CD4-positive, alpha-beta T cell treated with Interleukin-2 at 100 ng/mL for 4 hours (primary cell): ENCODE measurements at regions not wholly inside any gene's neighbourhood (a gene's known extent, or its start where the extent isn't known, plus 50 kb on each side); places are given as distances from the start of the nearest gene placed in this dataset.
"Not testable (repeated sequence)": the region's sequence is repeated elsewhere in the genome, so short reads cannot be mapped to it uniquely, and the experiment has no call there.

ENCODE experiments used
- DNase-seq: peaks from one replicate; pipeline ENCODE4 v3.0.0-alpha.2; 2020; ENCODE audit warnings: low spot score

GRCh38 chr14:84080944-84081343 lies 1449.0 kb upstream of the FLRT2 start:
- DNase-seq = no peak

GRCh38 chr14:84084056-84084630 lies 1445.8 kb upstream of the FLRT2 start:
- no peak for DNase-seq

- no peak for DNase-seq
Measured at GRCh38 chr14:84085493-84085892, 1444.5 kb upstream of the FLRT2 start.

- DNase-seq = no peak
Measured at GRCh38 chr14:84086714-84087113, 1443.2 kb upstream of the FLRT2 start.

GRCh38 chr14:84087986-84088531 lies 1441.9 kb upstream of the FLRT2 start:
- DNase-seq = no peak

- no peak for DNase-seq
Measured at GRCh38 chr14:84090837-84091236, 1439.1 kb upstream of the FLRT2 start.

- DNase-seq = no peak
Measured at GRCh38 chr14:84095681-84096080, 1434.3 kb upstream of the FLRT2 start.

- no peak for DNase-seq
Measured at GRCh38 chr14:84098261-84098660, 1431.7 kb upstream of the FLRT2 start.

- not testable (repeated sequence) for DNase-seq
Measured at GRCh38 chr14:84099560-84099959, 1430.4 kb upstream of the FLRT2 start.

GRCh38 chr14:84107835-84108343 lies 1422.1 kb upstream of the FLRT2 start:
- DNase-seq = no peak

- no peak for DNase-seq
Measured at GRCh38 chr14:84108746-84109457, 1421.0 kb upstream of the FLRT2 start.

GRCh38 chr14:84112589-84112988 lies 1417.4 kb upstream of the FLRT2 start:
- no peak for DNase-seq

GRCh38 chr14:84125676-84126075 lies 1404.3 kb upstream of the FLRT2 start:
- DNase-seq = no peak

- DNase-seq = no peak
Measured at GRCh38 chr14:84127495-84127894, 1402.4 kb upstream of the FLRT2 start.

GRCh38 chr14:84128050-84128449 lies 1401.9 kb upstream of the FLRT2 start:
- no peak for DNase-seq

GRCh38 chr14:84129007-84129406 lies 1400.9 kb upstream of the FLRT2 start:
- no peak for DNase-seq

- no peak for DNase-seq
Measured at GRCh38 chr14:84129941-84130340, 1400.0 kb upstream of the FLRT2 start.

- DNase-seq = no peak
Measured at GRCh38 chr14:84131924-84132323, 1398.0 kb upstream of the FLRT2 start.

- no peak for DNase-seq
Measured at GRCh38 chr14:84144166-84144565, 1385.8 kb upstream of the FLRT2 start.

GRCh38 chr14:84152452-84152851 lies 1377.5 kb upstream of the FLRT2 start:
- no peak for DNase-seq

- DNase-seq = no peak
Measured at GRCh38 chr14:84162633-84163032, 1367.3 kb upstream of the FLRT2 start.

GRCh38 chr14:84167026-84167425 lies 1362.9 kb upstream of the FLRT2 start:
- no peak for DNase-seq

- no peak for DNase-seq
Measured at GRCh38 chr14:84180336-84180735, 1349.6 kb upstream of the FLRT2 start.

- no peak for DNase-seq
Measured at GRCh38 chr14:84181072-84181471, 1348.9 kb upstream of the FLRT2 start.
